ENCODE measurements at regions not wholly inside any gene's neighbourhood (a gene's known extent, or its start where the extent isn't known, plus 50 kb on each side); places are given as distances from the start of the nearest gene placed in this dataset.

DNA sequence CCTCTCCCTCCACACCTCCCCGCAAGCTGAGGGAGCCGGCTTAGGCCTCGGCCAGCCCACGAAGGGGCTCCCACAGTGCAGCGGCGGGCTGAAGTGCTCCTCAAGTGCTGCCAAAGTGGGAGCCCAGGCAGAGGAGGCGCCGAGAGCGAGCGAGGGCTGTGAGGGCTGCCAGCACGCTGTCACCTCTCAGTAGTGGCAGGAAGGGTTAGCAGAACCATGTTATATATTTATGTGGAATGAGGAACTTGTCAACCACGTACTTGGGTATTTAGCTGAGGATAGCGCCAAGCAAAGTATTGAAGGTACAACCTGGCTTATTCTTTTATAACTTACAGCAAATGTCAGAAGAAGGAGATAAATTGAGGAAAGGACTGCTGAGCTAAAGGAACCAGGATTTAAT is 144.1 kb upstream of the MGAT5 start:
- Histone ChIP-seq H3K9ac (ENCODE audit: extremely low read depth, low read length, poor library complexity, severe bottlenecking) (no peak overlapping the region), H3K36me3 (ENCODE audit: control insufficient read depth, insufficient read depth, low read length) (no peaks in the 10 kb centered on the region), H3K4me3 (ENCODE audit: low read length) (no peak overlapping the region), H3K27ac (ENCODE audit: low read depth, low read length) (no peak overlapping the region), H3K4me1 (ENCODE audit: control insufficient read depth, insufficient read depth, low read length) (peaks cover 4% of the 10 kb centered on the region), H3K9me3 (ENCODE audit: control insufficient read depth, low read length) (peaks cover 14% of the 10 kb centered on the region), H3K27me3 (ENCODE audit: control insufficient read depth, insufficient read depth, low read length, poor library complexity, severe bottlenecking) (peaks cover 6% of the 10 kb centered on the region)
- H3K36me3 Mint-ChIP-seq (ENCODE audit: low read depth), result peaks cover 2% of the 10 kb centered on the region
- no peak overlapping the region for H3K27ac Mint-ChIP-seq
- H3K9me3 Mint-ChIP-seq, result peaks cover 25% of the 10 kb centered on the region
- H3K4me3 Mint-ChIP-seq, result no peak overlapping the region
- peaks cover 13% of the 10 kb centered on the region for H3K27me3 Mint-ChIP-seq (ENCODE audit: insufficient read depth)
- WGBS, 2 experiments (ENCODE audit: insufficient coverage in 1 of 2, insufficient read length in 1 of 2), result 97 to 98% methylated on average over 7 to 13 of the region's 13 CpGs
- DNase-seq, result no peak
- H3K4me1 Mint-ChIP-seq, result peaks cover 9% of the 10 kb centered on the region
- TF ChIP-seq, protein P1, sequence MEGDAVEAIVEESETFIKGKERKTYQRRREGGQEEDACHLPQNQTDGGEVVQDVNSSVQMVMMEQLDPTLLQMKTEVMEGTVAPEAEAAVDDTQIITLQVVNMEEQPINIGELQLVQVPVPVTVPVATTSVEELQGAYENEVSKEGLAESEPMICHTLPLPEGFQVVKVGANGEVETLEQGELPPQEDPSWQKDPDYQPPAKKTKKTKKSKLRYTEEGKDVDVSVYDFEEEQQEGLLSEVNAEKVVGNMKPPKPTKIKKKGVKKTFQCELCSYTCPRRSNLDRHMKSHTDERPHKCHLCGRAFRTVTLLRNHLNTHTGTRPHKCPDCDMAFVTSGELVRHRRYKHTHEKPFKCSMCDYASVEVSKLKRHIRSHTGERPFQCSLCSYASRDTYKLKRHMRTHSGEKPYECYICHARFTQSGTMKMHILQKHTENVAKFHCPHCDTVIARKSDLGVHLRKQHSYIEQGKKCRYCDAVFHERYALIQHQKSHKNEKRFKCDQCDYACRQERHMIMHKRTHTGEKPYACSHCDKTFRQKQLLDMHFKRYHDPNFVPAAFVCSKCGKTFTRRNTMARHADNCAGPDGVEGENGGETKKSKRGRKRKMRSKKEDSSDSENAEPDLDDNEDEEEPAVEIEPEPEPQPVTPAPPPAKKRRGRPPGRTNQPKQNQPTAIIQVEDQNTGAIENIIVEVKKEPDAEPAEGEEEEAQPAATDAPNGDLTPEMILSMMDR (conservative IDR thresholded peaks at IDR 0.05), result no peak

DNA sequence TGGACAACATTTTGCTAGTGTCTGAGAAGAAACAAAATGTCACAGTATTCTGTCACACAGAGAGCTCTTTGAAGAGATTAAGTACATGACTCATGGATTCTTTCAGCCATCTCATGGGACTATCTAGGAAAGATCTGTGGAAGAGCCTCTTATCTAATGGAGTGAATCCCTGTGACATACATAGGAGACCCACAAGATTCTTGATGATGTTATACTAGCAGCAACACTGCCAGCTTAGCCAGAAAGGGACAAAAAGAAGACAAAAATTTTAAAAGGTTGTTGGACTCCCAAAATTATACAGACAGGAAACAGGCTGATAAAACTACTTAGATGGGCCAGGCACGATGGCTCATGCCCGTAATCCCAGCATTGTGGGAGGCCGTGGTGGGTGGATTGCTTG is 143.3 kb upstream of the MGAT5 start:
- Histone ChIP-seq H3K27me3 (ENCODE audit: control insufficient read depth, insufficient read depth, low read length, poor library complexity, severe bottlenecking) (peaks cover 6% of the 10 kb centered on the region), H3K36me3 (ENCODE audit: control insufficient read depth, insufficient read depth, low read length) (no peaks in the 10 kb centered on the region), H3K9ac (ENCODE audit: extremely low read depth, low read length, poor library complexity, severe bottlenecking) (no peak overlapping the region), H3K9me3 (ENCODE audit: control insufficient read depth, low read length) (peaks cover 14% of the 10 kb centered on the region), H3K27ac (ENCODE audit: low read depth, low read length) (no peak overlapping the region), H3K4me1 (ENCODE audit: control insufficient read depth, insufficient read depth, low read length) (peaks cover 4% of the 10 kb centered on the region), H3K4me3 (ENCODE audit: low read length) (no peak overlapping the region)
- 88 to 98% methylated on average over 3 of the region's 3 CpGs for WGBS, 2 experiments (ENCODE audit: insufficient coverage in 1 of 2, insufficient read length in 1 of 2)
- Mint-ChIP-seq H3K36me3 (ENCODE audit: low read depth) (peaks cover 2% of the 10 kb centered on the region), H3K9me3 (peaks cover 25% of the 10 kb centered on the region), H3K27ac (no peak overlapping the region), H3K27me3 (ENCODE audit: insufficient read depth) (peaks cover 13% of the 10 kb centered on the region), H3K4me3 (no peak overlapping the region), H3K4me1 (peaks cover 9% of the 10 kb centered on the region)
- TF ChIP-seq, protein P1 (conservative IDR thresholded peaks at IDR 0.05), result no peak
- no peak for DNase-seq

DNA sequence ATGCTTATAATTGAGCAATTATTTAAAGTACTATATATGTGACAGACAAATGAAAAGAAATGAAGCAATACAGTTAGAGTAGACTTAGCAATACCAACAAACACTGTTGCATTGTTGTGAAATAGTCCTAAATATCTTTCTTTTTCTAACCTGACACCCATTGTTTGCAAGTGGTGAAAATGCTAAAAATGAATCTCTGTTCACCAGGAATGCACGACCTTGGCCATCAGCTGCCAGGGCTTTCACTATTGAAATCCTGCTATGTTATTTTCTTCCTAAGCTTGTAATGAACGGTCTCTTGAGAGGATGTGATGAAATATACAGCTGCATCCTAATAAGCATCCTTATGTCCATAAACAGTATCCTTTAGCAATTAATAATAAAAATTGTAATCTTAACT is 136.2 kb upstream of the MGAT5 start:
- Mint-ChIP-seq H3K27ac (no peak overlapping the region), H3K36me3 (ENCODE audit: low read depth) (no peaks in the 10 kb centered on the region), H3K27me3 (ENCODE audit: insufficient read depth) (peaks cover 13% of the 10 kb centered on the region), H3K9me3 (no peaks in the 10 kb centered on the region), H3K4me3 (no peak overlapping the region), H3K4me1 (peaks cover 15% of the 10 kb centered on the region)
- Histone ChIP-seq H3K27me3 (ENCODE audit: control insufficient read depth, insufficient read depth, low read length, poor library complexity, severe bottlenecking) (peaks cover 6% of the 10 kb centered on the region), H3K4me1 (ENCODE audit: control insufficient read depth, insufficient read depth, low read length) (peaks cover 4% of the 10 kb centered on the region), H3K36me3 (ENCODE audit: control insufficient read depth, insufficient read depth, low read length) (no peaks in the 10 kb centered on the region), H3K4me3 (ENCODE audit: low read length) (no peak overlapping the region), H3K9ac (ENCODE audit: extremely low read depth, low read length, poor library complexity, severe bottlenecking) (no peak overlapping the region), H3K27ac (ENCODE audit: low read depth, low read length) (no peak overlapping the region), H3K9me3 (ENCODE audit: control insufficient read depth, low read length) (no peaks in the 10 kb centered on the region)
- no peak for DNase-seq
- 60 to 84% methylated on average over 1 to 2 of the region's 2 CpGs for WGBS, 2 experiments (ENCODE audit: insufficient coverage in 1 of 2, insufficient read length in 1 of 2)
- TF ChIP-seq, protein P1 (conservative IDR thresholded peaks at IDR 0.05), result no peak
